H9 (cell line): ENCODE measurements at regions not wholly inside any gene's neighbourhood (a gene's known extent, or its start where the extent isn't known, plus 50 kb on each side); places are given as distances from the start of the nearest gene placed in this dataset.

Experiments
- DNase-seq: peaks from one replicate; pipeline ENCODE4 v3.0.0-alpha.2; 2017
- H2AFZ ChIP-seq: one replicate; pipeline ENCODE4 v1.6.1; 2013; ENCODE audit warnings: mild to moderate bottlenecking, low read length, control low read depth, moderate library complexity
- H2AK5ac ChIP-seq: 2 replicates; pipeline ENCODE4 v1.6.1; 2013; ENCODE audit warnings: low read length, control low read depth, mixed read lengths; ENCODE audit not compliant: insufficient read length
- H2BK120ac ChIP-seq: one replicate; pipeline ENCODE4 v1.6.1; 2013; ENCODE audit warnings: low read depth, mild to moderate bottlenecking, low read length, control low read depth, inconsistent platforms; ENCODE audit not compliant: poor library complexity, severe bottlenecking
- H2BK12ac ChIP-seq: 2 replicates; pipeline ENCODE4 v1.6.1; 2013; ENCODE audit warnings: low read length, control low read depth, mixed read lengths, low read depth; ENCODE audit not compliant: insufficient read length
- H2BK15ac ChIP-seq: 2 replicates; pipeline ENCODE4 v1.6.1; 2013; ENCODE audit warnings: low read depth, low read length, control low read depth
- H2BK20ac ChIP-seq: one replicate; pipeline ENCODE4 v1.6.1; 2013; ENCODE audit warnings: low read depth, mild to moderate bottlenecking, low read length, control low read depth, inconsistent platforms; ENCODE audit not compliant: poor library complexity, severe bottlenecking
- H2BK5ac ChIP-seq: 2 replicates; pipeline ENCODE4 v1.6.1; 2013; ENCODE audit warnings: low read length, control low read depth, mixed read lengths; ENCODE audit not compliant: insufficient read length
- H3K14ac ChIP-seq: 2 replicates; pipeline ENCODE4 v1.6.1; 2013; ENCODE audit warnings: low read length, control low read depth; ENCODE audit not compliant: insufficient read depth
- H3K18ac ChIP-seq: 2 replicates; pipeline ENCODE4 v1.6.1; 2013; ENCODE audit warnings: low read depth, mild to moderate bottlenecking, mixed read lengths, low read length, control low read depth; ENCODE audit not compliant: insufficient read length
- H3K23ac ChIP-seq: 2 replicates; pipeline ENCODE4 v1.6.1; 2013; ENCODE audit warnings: low read length, control low read depth, mixed read lengths, low read depth; ENCODE audit not compliant: insufficient read length
- H3K23me2 ChIP-seq: 2 replicates; pipeline ENCODE4 v1.6.1; 2013; ENCODE audit warnings: low read depth, mild to moderate bottlenecking, mixed read lengths, low read length, control low read depth; ENCODE audit not compliant: insufficient read length, poor library complexity, severe bottlenecking
- H3K27ac ChIP-seq: 2 replicates; pipeline ENCODE4 v1.5.1; 2013; ENCODE audit warnings: low read length, control low read depth, mixed read lengths, low read depth; ENCODE audit not compliant: insufficient read length
- H3K27me3 ChIP-seq: 2 replicates; pipeline ENCODE4 v1.6.1; 2013; ENCODE audit warnings: low read length, control low read depth, inconsistent platforms; ENCODE audit not compliant: insufficient read depth
- H3K4ac ChIP-seq: 2 replicates; pipeline ENCODE4 v1.6.1; 2013; ENCODE audit warnings: low read depth, mild to moderate bottlenecking, control low read depth, inconsistent platforms, low read length, moderate library complexity
- H3K4me1 ChIP-seq: 2 replicates; pipeline ENCODE4 v1.6.1; 2013; ENCODE audit warnings: low read length, control low read depth, inconsistent platforms; ENCODE audit not compliant: insufficient read depth
- H3K4me2 ChIP-seq: 2 replicates; pipeline ENCODE4 v1.6.1; 2013; ENCODE audit warnings: low read length, control low read depth, mixed read lengths; ENCODE audit not compliant: insufficient read length, insufficient read depth
- H3K56ac ChIP-seq: 2 replicates; pipeline ENCODE4 v1.6.1; 2013; ENCODE audit warnings: low read depth, mild to moderate bottlenecking, mixed read lengths, low read length, control low read depth; ENCODE audit not compliant: insufficient read length
- H3K79me1 ChIP-seq: 2 replicates; pipeline ENCODE4 v1.6.1; 2013; ENCODE audit warnings: low read depth, mild to moderate bottlenecking, moderate library complexity, low read length, control low read depth, inconsistent platforms; ENCODE audit not compliant: insufficient read depth, poor library complexity, severe bottlenecking
- H3K79me2 ChIP-seq: 2 replicates; pipeline ENCODE4 v1.6.1; 2013; ENCODE audit warnings: low read length, control low read depth, inconsistent platforms; ENCODE audit not compliant: insufficient read depth
- H3K9ac ChIP-seq: 2 replicates; pipeline ENCODE4 v1.6.1; 2013; ENCODE audit warnings: low read length, control low read depth, mixed read lengths; ENCODE audit not compliant: insufficient read length; ENCODE audit errors: extremely low read depth
- H3K9me3 ChIP-seq: one replicate; pipeline ENCODE4 v1.6.1; 2013; ENCODE audit warnings: low read depth, low read length, inconsistent platforms; ENCODE audit not compliant: control insufficient read depth
- H3T11ph ChIP-seq: one replicate; pipeline ENCODE4 v1.6.1; 2013; ENCODE audit warnings: mild to moderate bottlenecking, low read length, control low read depth, inconsistent platforms
- H4K20me1 ChIP-seq: one replicate; pipeline ENCODE4 v1.6.1; 2013; ENCODE audit not compliant: control insufficient read depth, insufficient read length, insufficient read depth
- H4K5ac ChIP-seq: 2 replicates; pipeline ENCODE4 v1.6.1; 2013; ENCODE audit warnings: low read depth, mild to moderate bottlenecking, mixed read lengths, low read length, control low read depth; ENCODE audit not compliant: insufficient read length
- H4K8ac ChIP-seq: replicated peaks from 2 replicates; pipeline ENCODE4 v1.6.1; 2013; ENCODE audit warnings: low read length, control low read depth, mixed read lengths, low read depth; ENCODE audit not compliant: insufficient read length
- H4K91ac ChIP-seq: 2 replicates; pipeline ENCODE4 v1.6.1; 2013; ENCODE audit warnings: low read depth, mild to moderate bottlenecking, moderate library complexity, mixed read lengths, low read length, control low read depth; ENCODE audit not compliant: insufficient read length
- H3K27ac Mint-ChIP-seq, 3 experiments: 2 replicates in 2 of 3; 3 replicates in 1 of 3; pipeline ENCODE4 v1.8.0; 2020 to 2021; ENCODE audit warnings: mixed read lengths in 3 of 3, mild to moderate bottlenecking in 1 of 3, moderate library complexity in 1 of 3
- H3K27me3 Mint-ChIP-seq: 2 replicates; pipeline ENCODE4 v1.8.0; 2021; ENCODE audit warnings: low read depth, mild to moderate bottlenecking, moderate library complexity, mixed read lengths
- H3K36me3 Mint-ChIP-seq, 3 experiments: 2 replicates in 2 of 3; 3 replicates in 1 of 3; pipeline ENCODE4 v1.8.0; 2020 to 2021; ENCODE audit warnings: low read depth in 3 of 3, mixed read lengths in 3 of 3; ENCODE audit not compliant: insufficient read depth in 1 of 3
- H3K4me1 Mint-ChIP-seq, 2 experiments: 2 replicates each; pipeline ENCODE4 v1.8.0; 2020; ENCODE audit warnings: mixed read lengths in 2 of 2
- H3K4me3 Mint-ChIP-seq, 2 experiments: 2 replicates in 1 of 2; 3 replicates in 1 of 2; pipeline ENCODE4 v1.8.0; 2020 to 2021; ENCODE audit warnings: mild to moderate bottlenecking in 2 of 2, mixed read lengths in 2 of 2, moderate library complexity in 1 of 2
- H3K9me3 Mint-ChIP-seq, 2 experiments: 2 replicates in 1 of 2; 3 replicates in 1 of 2; pipeline ENCODE4 v1.8.0; 2020; ENCODE audit warnings: mild to moderate bottlenecking in 2 of 2, mixed read lengths in 2 of 2, moderate library complexity in 1 of 2
- WGBS: extraction: QIAGEN DNeasy Blood & Tissue Kit; methylation state at CpG from one replicate; pipeline ENCODE4 v1.1.7; 2013; ENCODE audit warnings: missing lambda C conversion rate, low lambda C conversion rate, mixed read lengths; ENCODE audit not compliant: insufficient read length; ENCODE audit errors: extremely low coverage; 5-methylcytosine and 5-hydroxymethylcytosine counted together
- TF ChIP-seq, protein P1 (sequence below): fragments of 200-600 bp; sonication (generic); conservative IDR thresholded peaks from 3 replicates; pipeline ENCODE4 v1.8.0; 2021; ENCODE audit warnings: antibody characterized with exemption, mild to moderate bottlenecking

DNA sequence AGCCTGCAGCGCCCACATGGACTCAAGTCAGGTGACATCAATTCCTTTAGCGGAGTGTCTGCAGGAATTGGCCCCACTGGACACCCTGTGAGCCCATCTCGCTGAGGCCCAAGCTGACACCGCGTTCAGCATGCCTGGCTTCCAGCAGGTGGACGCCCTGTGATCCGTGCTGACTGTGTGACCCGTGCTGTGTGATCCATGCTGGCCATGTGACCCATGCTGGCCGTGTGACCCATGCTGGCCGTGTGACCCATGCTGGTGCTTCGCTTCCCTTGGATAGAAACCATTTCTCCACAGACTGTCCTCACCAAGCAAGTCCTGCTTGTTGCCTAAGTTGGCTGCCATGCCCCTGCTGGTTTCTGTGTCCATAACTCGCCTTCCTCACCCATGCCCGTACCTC is 392.1 kb downstream of the BRD1 start:
- Mint-ChIP-seq H3K4me1 (peaks cover 3 to 8% of the 10 kb centered on the region in 2 experiments; a peak in 3 of 4 replicates), H3K27me3 (peaks cover 17% of the 10 kb centered on the region), H3K27ac (peak overlapping the region in 1 of 3 experiments; percentile 16; a peak in 1 of 7 replicates), H3K9me3 (peaks cover 0 to 6% of the 10 kb centered on the region in 2 experiments; a peak in 2 of 5 replicates), H3K4me3 (no peak overlapping the region), H3K36me3 (peaks cover 0 to 6% (median 0%) of the 10 kb centered on the region in 3 experiments; a peak in 1 of 7 replicates)
- H2BK15ac ChIP-seq, result no peak overlapping the region
- H3K4me2 ChIP-seq, result no peak overlapping the region
- no peak overlapping the region for H2BK20ac ChIP-seq
- no peak overlapping the region for H2BK12ac ChIP-seq
- H3K23me2 ChIP-seq, result no peaks in the 10 kb centered on the region
- no peaks in the 10 kb centered on the region for H3K27me3 ChIP-seq
- H4K91ac ChIP-seq, result no peak overlapping the region
- H3K9me3 ChIP-seq, result no peaks in the 10 kb centered on the region
- H4K8ac ChIP-seq, result no peak overlapping the region
- no peak overlapping the region for H3K23ac ChIP-seq
- H2BK120ac ChIP-seq, result no peak overlapping the region
- H3K9ac ChIP-seq, result no peak overlapping the region
- H4K5ac ChIP-seq, result no peak overlapping the region
- H3K56ac ChIP-seq, result no peak overlapping the region
- no peak overlapping the region for H3K4ac ChIP-seq
- H3K79me1 ChIP-seq, result no peaks in the 10 kb centered on the region
- H3K79me2 ChIP-seq, result no peaks in the 10 kb centered on the region
- H3K14ac ChIP-seq, result no peak overlapping the region; the same call in 1 of the 2 replicates
- no peak overlapping the region for H3K27ac ChIP-seq
- H2AK5ac ChIP-seq, result no peak overlapping the region
- H4K20me1 ChIP-seq, result no peaks in the 10 kb centered on the region
- peak; percentile 12 for DNase-seq
- H3K4me1 ChIP-seq, result no peaks in the 10 kb centered on the region
- WGBS, result no CpG with 5 or more reads among the region's 13 CpGs
- TF ChIP-seq, protein P1, sequence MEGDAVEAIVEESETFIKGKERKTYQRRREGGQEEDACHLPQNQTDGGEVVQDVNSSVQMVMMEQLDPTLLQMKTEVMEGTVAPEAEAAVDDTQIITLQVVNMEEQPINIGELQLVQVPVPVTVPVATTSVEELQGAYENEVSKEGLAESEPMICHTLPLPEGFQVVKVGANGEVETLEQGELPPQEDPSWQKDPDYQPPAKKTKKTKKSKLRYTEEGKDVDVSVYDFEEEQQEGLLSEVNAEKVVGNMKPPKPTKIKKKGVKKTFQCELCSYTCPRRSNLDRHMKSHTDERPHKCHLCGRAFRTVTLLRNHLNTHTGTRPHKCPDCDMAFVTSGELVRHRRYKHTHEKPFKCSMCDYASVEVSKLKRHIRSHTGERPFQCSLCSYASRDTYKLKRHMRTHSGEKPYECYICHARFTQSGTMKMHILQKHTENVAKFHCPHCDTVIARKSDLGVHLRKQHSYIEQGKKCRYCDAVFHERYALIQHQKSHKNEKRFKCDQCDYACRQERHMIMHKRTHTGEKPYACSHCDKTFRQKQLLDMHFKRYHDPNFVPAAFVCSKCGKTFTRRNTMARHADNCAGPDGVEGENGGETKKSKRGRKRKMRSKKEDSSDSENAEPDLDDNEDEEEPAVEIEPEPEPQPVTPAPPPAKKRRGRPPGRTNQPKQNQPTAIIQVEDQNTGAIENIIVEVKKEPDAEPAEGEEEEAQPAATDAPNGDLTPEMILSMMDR, result no peak
- no peak overlapping the region for H2AFZ ChIP-seq
- no peak overlapping the region for H2BK5ac ChIP-seq
- H3K18ac ChIP-seq, result no peak overlapping the region
- no peak overlapping the region for H3T11ph ChIP-seq
